NB4 (cell line): ENCODE measurements at regions not wholly inside any gene's neighbourhood (a gene's known extent, or its start where the extent isn't known, plus 50 kb on each side); places are given as distances from the start of the nearest gene placed in this dataset.

Experiments used
- DNase-seq: peaks from one replicate; pipeline ENCODE4 v3.0.0; 2010; ENCODE audit warnings: low read depth
- H3K4me3 ChIP-seq: one replicate; pipeline ENCODE4 v1.5.1; 2011; ENCODE audit warnings: mild to moderate bottlenecking, low read depth, low read length, moderate library complexity
- MYC ChIP-seq: IDR thresholded peaks from 2 replicates; pipeline ENCODE4 v1.6.1; 2011; ENCODE audit warnings: low read depth, low read length
- POLR2A ChIP-seq: IDR thresholded peaks from 2 replicates; pipeline ENCODE4 v1.6.1; 2011; ENCODE audit warnings: mild to moderate bottlenecking; ENCODE audit not compliant: insufficient read length; ENCODE audit errors: extremely low read depth
- TF ChIP-seq, protein P1 (sequence below): IDR thresholded peaks from one replicate; pipeline ENCODE4 v1.5.1; 2012; ENCODE audit warnings: low read depth, low read length
- TF ChIP-seq, protein P2 (sequence below): IDR thresholded peaks from 2 replicates; pipeline ENCODE4 v1.6.1; 2011; ENCODE audit warnings: low read depth, low read length

- TF ChIP-seq, protein P1, sequence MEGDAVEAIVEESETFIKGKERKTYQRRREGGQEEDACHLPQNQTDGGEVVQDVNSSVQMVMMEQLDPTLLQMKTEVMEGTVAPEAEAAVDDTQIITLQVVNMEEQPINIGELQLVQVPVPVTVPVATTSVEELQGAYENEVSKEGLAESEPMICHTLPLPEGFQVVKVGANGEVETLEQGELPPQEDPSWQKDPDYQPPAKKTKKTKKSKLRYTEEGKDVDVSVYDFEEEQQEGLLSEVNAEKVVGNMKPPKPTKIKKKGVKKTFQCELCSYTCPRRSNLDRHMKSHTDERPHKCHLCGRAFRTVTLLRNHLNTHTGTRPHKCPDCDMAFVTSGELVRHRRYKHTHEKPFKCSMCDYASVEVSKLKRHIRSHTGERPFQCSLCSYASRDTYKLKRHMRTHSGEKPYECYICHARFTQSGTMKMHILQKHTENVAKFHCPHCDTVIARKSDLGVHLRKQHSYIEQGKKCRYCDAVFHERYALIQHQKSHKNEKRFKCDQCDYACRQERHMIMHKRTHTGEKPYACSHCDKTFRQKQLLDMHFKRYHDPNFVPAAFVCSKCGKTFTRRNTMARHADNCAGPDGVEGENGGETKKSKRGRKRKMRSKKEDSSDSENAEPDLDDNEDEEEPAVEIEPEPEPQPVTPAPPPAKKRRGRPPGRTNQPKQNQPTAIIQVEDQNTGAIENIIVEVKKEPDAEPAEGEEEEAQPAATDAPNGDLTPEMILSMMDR = no peak
- TF ChIP-seq POLR2A (no peak), MYC (no peak)
- TF ChIP-seq, protein P2, sequence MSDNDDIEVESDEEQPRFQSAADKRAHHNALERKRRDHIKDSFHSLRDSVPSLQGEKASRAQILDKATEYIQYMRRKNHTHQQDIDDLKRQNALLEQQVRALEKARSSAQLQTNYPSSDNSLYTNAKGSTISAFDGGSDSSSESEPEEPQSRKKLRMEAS = no peak
- no peak for DNase-seq
- no peak overlapping the region for H3K4me3 ChIP-seq
Measured at GRCh38 chr7:126177782-126178181, 1075.0 kb downstream of the GRM8 start.

DNA sequence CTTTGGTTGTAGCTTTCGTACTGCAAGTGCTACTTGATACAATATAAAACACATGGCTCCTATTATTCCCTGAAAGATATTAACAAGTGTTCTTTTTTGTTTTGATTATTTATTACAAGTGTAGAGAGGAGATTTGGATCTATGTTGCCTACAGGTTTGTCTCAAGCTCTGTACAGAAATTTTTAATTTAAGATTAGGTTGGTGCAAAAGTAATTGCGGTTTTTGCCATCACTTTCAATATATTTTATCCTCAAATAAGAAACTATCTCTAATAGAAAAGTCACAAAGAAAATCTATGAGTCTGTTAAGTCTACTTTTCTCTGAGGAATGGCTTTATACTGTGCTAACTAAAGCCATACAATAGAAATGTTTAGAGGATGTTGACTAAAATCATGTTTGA is 1086.1 kb downstream of the GRM8 start:
- no peak for DNase-seq
- no peak overlapping the region for H3K4me3 ChIP-seq
- no peak for TF ChIP-seq MYC
- TF ChIP-seq, protein P1 = no peak
- TF ChIP-seq, protein P2 = no peak
- TF ChIP-seq POLR2A = no peak

GRCh38 chr7:126163647-126164046 is 1089.1 kb downstream of the GRM8 start:
- no peak for DNase-seq
- no peak overlapping the region for H3K4me3 ChIP-seq
- no peak for TF ChIP-seq POLR2A
- TF ChIP-seq, protein P2 = no peak
- TF ChIP-seq MYC = no peak
- TF ChIP-seq, protein P1 = no peak

GRCh38 chr7:126157391-126157790 is 1095.3 kb downstream of the GRM8 start:
- DNase-seq = no peak
- H3K4me3 ChIP-seq = no peak overlapping the region
- TF ChIP-seq, protein P2 = no peak
- TF ChIP-seq POLR2A (no peak), MYC (no peak)
- TF ChIP-seq, protein P1 = no peak

DNA sequence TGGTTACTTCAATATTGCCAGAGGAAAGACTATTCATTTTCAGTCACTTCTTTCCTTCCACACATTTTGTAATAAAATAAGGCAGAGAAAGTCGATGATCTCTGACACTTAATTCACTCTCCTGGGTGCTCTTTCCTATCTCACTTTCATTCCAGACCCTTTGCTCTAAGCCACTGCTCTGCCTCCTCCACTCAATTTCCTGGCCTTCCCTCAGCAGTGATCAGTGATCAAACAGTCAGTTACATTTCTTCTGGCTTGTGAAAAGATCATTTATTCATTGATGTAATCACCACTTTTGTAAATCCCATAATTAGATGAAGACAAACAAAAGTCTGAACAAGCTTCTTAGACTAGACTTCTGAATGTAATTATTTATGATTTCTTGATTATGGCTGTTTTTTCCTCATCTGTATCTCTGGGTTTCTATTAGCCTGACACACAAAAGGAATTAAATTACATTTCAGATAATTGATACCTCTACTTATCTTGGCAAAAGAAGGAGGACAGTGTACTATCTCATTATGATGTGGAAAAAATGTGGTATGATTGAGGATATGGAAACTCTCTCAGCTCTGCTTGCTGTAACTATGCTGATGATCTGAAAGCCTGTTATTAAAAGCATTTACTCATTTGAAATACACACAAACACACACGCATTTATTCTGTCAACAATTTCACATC is 1102.3 kb downstream of the GRM8 start:
- no peak for DNase-seq
- H3K4me3 ChIP-seq = no peak overlapping the region
- TF ChIP-seq MYC (no peak), POLR2A (no peak)
- TF ChIP-seq, protein P2 = no peak
- TF ChIP-seq, protein P1 = no peak
